ENCODE measurements at regions not wholly inside any gene's neighbourhood (a gene's known extent, or its start where the extent isn't known, plus 50 kb on each side); places are given as distances from the start of the nearest gene placed in this dataset.

DNA sequence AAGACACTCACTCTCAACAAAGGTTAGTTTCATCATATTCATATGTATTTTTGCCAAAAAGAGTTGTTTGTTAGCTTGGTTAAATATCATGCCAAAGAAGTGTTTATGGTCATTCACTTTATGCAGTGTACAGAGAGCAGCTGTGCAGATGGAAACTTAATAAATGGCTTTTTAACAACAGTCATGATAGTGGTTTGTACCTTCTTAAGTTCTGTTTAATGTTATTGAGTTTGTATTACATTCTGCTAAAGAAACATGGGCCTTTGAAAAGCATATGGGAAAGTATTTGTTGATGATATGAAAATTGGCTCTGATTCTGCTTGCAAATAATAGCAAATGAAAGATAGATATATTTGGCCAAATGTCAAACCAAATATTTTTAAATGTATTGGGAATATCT, 607.3 kb downstream of the NCAM2 start:
- no peak for TF ChIP-seq CTCF (IDR thresholded peaks at IDR 0.05; ENCODE audit: control insufficient read depth, insufficient read depth, low read depth, low read length, missing control alignments)
- no peak for DNase-seq (ENCODE audit: low read depth)
- H3K4me3 ChIP-seq (ENCODE audit: control insufficient read depth, low read depth, low read length), result no peak overlapping the region

DNA sequence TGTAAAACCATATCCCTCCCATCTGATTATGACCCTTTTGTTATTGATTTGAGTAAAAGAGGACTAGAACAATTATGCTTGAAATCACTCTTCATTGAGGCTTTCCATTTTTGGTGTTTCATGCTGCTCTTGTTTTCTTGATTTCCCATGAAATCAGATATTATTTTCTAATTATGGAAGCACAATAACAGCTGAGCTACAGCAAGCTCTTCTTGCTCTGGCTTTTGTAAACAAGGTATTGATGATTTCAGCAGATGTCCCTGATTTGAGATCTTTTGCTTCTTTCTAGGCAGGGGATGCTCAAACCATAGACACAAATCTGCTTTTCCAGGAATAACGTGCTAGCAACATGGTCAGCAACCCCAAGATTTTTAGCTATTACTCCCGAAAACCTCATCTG, 607.8 kb downstream of the NCAM2 start:
- no peak overlapping the region for H3K4me3 ChIP-seq (ENCODE audit: control insufficient read depth, low read depth, low read length)
- TF ChIP-seq CTCF (IDR thresholded peaks at IDR 0.05; ENCODE audit: control insufficient read depth, insufficient read depth, low read depth, low read length, missing control alignments), result no peak
- no peak for DNase-seq (ENCODE audit: low read depth)

GRCh38 chr21:21612466-21612865, 614.3 kb downstream of the NCAM2 start:
- DNase-seq (ENCODE audit: low read depth), result no peak
- no peak for TF ChIP-seq CTCF (IDR thresholded peaks at IDR 0.05; ENCODE audit: control insufficient read depth, insufficient read depth, low read depth, low read length, missing control alignments)
- no peak overlapping the region for H3K4me3 ChIP-seq (ENCODE audit: control insufficient read depth, low read depth, low read length)

- no peak for DNase-seq (ENCODE audit: low read depth)
- TF ChIP-seq CTCF (IDR thresholded peaks at IDR 0.05; ENCODE audit: control insufficient read depth, insufficient read depth, low read depth, low read length, missing control alignments), result no peak
- H3K4me3 ChIP-seq (ENCODE audit: control insufficient read depth, low read depth, low read length), result no peak overlapping the region
Observed at GRCh38 chr21:21614966-21615365, 616.8 kb downstream of the NCAM2 start.

DNA sequence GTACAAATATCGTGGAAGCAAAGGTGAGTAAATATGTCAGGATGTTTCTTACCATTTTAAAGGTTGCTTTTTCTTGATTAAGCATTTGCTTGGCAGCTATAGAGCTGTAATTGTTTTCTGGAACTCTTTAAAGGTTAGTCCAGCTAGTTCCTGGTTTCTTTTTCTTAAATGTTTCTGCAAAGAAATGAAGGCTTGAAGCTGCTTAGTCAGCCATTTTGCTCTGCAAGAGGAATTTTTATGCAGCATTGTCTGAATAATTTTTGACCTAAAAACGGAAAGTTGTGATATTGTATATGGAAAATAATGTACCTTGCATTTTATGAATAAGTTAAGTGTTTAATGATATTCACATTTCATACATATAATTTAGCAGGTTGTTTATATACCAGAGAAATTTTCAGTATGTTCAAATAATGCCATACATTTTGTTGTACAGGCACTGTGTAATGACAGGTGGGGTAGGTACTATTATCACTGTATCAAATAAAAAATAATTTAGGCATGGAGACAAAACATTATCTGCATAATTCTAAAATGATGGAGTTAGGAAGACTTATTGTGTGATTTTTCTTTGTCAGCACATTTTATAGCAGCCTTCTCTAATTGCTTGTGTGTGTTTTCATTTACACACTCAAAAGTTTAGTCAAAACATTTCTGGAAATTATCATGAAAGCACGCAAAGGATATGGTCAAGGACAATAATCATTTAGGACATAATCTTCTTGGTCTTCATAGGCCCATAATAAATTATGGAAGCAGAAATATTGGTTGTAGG, 624.4 kb downstream of the NCAM2 start:
- no peak overlapping the region for H3K4me3 ChIP-seq (ENCODE audit: control insufficient read depth, low read depth, low read length)
- no peak for TF ChIP-seq CTCF (IDR thresholded peaks at IDR 0.05; ENCODE audit: control insufficient read depth, insufficient read depth, low read depth, low read length, missing control alignments)
- DNase-seq (ENCODE audit: low read depth), result no peak

DNA sequence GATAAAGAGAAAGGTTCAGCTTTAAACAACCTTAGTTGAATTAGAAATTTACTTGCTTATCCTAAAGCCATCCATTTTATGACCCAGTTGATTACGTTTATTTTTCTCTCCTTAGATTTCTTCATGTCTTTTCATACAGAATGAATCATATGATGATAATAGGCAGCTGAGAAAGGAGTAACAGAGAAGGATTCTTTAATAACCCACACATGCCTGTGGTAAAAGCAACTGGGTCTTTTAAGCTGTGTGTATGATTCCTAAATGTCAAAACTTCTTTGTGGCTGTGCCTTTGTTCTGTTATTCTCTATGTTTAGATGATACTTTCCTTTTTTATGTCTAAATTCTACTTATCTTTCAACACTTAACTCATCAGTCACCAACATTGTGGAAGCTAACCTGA, 626.5 kb downstream of the NCAM2 start:
- TF ChIP-seq CTCF (IDR thresholded peaks at IDR 0.05; ENCODE audit: control insufficient read depth, insufficient read depth, low read depth, low read length, missing control alignments), result no peak
- no peak for DNase-seq (ENCODE audit: low read depth)

More for the DNA sequence above, 626.5 kb downstream of the NCAM2 start:
- H3K4me3 ChIP-seq (ENCODE audit: control insufficient read depth, low read depth, low read length), result no peak overlapping the region
